SK-N-SH (cell line): ENCODE measurements at regions not wholly inside any gene's neighbourhood (a gene's known extent, or its start where the extent isn't known, plus 50 kb on each side); places are given as distances from the start of the nearest gene placed in this dataset.

Experiments
- CHD2 ChIP-seq: fragments of 150-350 bp; IDR thresholded peaks from 2 replicates; pipeline ENCODE4 v1.6.1; 2018; ENCODE audit warnings: low read length; ENCODE audit not compliant: partially characterized antibody
- CTCF ChIP-seq: fragments of 200-600 bp; sonication (generic); IDR thresholded peaks from 2 replicates; pipeline ENCODE4 v1.6.1; 2017; ENCODE audit warnings: antibody characterized with exemption, mild to moderate bottlenecking, moderate library complexity
- ELF1 ChIP-seq: IDR thresholded peaks from 2 replicates; pipeline ENCODE4 v1.4.0; 2012
- EP300 ChIP-seq, 2 experiments: IDR thresholded peaks; 2 replicates each; pipeline versions ENCODE4 v1.4.0 to v1.6.1; 2012; ENCODE audit warnings: borderline replicate concordance in 1 of 2, low read depth in 1 of 2, low read length in 1 of 2
- EZH2phosphoT487 ChIP-seq: fragments of 200-600 bp; sonication (generic); IDR thresholded peaks from 2 replicates; pipeline ENCODE4 v1.6.1; 2017; ENCODE audit warnings: low read depth, mixed run types, mild to moderate bottlenecking, antibody characterized with exemption, moderate library complexity, borderline replicate concordance
- JUND ChIP-seq: IDR thresholded peaks from 2 replicates; pipeline ENCODE4 v1.4.0; 2012
- MEF2A ChIP-seq: IDR thresholded peaks from 2 replicates; pipeline ENCODE4 v1.4.0; 2012; ENCODE audit warnings: low read depth, borderline replicate concordance
- POLR2AphosphoS5 ChIP-seq: IDR thresholded peaks from 2 replicates; pipeline ENCODE4 v1.6.1; 2012; ENCODE audit warnings: low read depth, low read length
- RAD21 ChIP-seq: IDR thresholded peaks from 2 replicates; pipeline ENCODE4 v1.6.1; 2012; ENCODE audit warnings: mild to moderate bottlenecking, low read length
- SIN3A ChIP-seq: IDR thresholded peaks from 2 replicates; pipeline ENCODE4 v1.6.1; 2012; ENCODE audit warnings: low read depth, mild to moderate bottlenecking, low read length, moderate library complexity, borderline replicate concordance
- SMC3 ChIP-seq: IDR thresholded peaks from 2 replicates; pipeline ENCODE4 v1.6.1; 2012; ENCODE audit warnings: low read depth, low read length, improper control_type of control experiment
- TAF1 ChIP-seq: IDR thresholded peaks from 2 replicates; pipeline ENCODE4 v1.6.1; 2012; ENCODE audit warnings: low read depth, mild to moderate bottlenecking, low read length, moderate library complexity, borderline replicate concordance
- USF1 ChIP-seq: IDR thresholded peaks from 2 replicates; pipeline ENCODE4 v1.4.0; 2012; ENCODE audit warnings: low read depth, borderline replicate concordance
- TF ChIP-seq, protein P1 (sequence below): IDR thresholded peaks from 2 replicates; pipeline ENCODE4 v1.6.1; 2012; ENCODE audit warnings: mild to moderate bottlenecking, low read depth, low read length, moderate library complexity

- TF ChIP-seq CTCF (no peak), CHD2 (no peak), ELF1 (no peak), EP300 (IDR thresholded peaks at IDR 0.05; ENCODE audit: borderline replicate concordance in 1 of 2, low read depth in 1 of 2, low read length in 1 of 2) (no peak), JUND (no peak), POLR2AphosphoS5 (no peak), MEF2A (no peak), SMC3 (no peak), RAD21 (no peak), EZH2phosphoT487 (no peak), TAF1 (no peak), USF1 (no peak), SIN3A (no peak)
- TF ChIP-seq, protein P1, sequence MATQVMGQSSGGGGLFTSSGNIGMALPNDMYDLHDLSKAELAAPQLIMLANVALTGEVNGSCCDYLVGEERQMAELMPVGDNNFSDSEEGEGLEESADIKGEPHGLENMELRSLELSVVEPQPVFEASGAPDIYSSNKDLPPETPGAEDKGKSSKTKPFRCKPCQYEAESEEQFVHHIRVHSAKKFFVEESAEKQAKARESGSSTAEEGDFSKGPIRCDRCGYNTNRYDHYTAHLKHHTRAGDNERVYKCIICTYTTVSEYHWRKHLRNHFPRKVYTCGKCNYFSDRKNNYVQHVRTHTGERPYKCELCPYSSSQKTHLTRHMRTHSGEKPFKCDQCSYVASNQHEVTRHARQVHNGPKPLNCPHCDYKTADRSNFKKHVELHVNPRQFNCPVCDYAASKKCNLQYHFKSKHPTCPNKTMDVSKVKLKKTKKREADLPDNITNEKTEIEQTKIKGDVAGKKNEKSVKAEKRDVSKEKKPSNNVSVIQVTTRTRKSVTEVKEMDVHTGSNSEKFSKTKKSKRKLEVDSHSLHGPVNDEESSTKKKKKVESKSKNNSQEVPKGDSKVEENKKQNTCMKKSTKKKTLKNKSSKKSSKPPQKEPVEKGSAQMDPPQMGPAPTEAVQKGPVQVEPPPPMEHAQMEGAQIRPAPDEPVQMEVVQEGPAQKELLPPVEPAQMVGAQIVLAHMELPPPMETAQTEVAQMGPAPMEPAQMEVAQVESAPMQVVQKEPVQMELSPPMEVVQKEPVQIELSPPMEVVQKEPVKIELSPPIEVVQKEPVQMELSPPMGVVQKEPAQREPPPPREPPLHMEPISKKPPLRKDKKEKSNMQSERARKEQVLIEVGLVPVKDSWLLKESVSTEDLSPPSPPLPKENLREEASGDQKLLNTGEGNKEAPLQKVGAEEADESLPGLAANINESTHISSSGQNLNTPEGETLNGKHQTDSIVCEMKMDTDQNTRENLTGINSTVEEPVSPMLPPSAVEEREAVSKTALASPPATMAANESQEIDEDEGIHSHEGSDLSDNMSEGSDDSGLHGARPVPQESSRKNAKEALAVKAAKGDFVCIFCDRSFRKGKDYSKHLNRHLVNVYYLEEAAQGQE: no peak
Observed at GRCh38 chr5:42163083-42163482, 238.0 kb downstream of the FBXO4 start.
